GM13976 (cell line): ENCODE measurements at regions not wholly inside any gene's neighbourhood (a gene's known extent, or its start where the extent isn't known, plus 50 kb on each side); places are given as distances from the start of the nearest gene placed in this dataset.
"Not testable (repeated sequence)": the region's sequence is repeated elsewhere in the genome, so short reads cannot be mapped to it uniquely, and the experiment has no call there.

Experiments
- DNase-seq: peaks from one replicate; pipeline ENCODE4 v3.0.0; 2012; ENCODE audit warnings: low spot score
- in situ Hi-C: fragments of 300-500 bp; cut with MboI; formaldehyde crosslinking; loops from one replicate; pipeline ENCODE4 v1.12.0; 2022; ENCODE audit warnings: low sequenced_read_pairs, mixed read lengths, inconsistent platforms; ENCODE audit not compliant: unreplicated experiment
- TF ChIP-seq, protein P1 (sequence below): IDR thresholded peaks from 2 replicates; pipeline ENCODE4 v1.5.1; 2012; ENCODE audit warnings: borderline replicate concordance, mild to moderate bottlenecking; ENCODE audit not compliant: insufficient read depth; ENCODE audit errors: extremely low read depth, missing control alignments, control extremely low read depth

DNA sequence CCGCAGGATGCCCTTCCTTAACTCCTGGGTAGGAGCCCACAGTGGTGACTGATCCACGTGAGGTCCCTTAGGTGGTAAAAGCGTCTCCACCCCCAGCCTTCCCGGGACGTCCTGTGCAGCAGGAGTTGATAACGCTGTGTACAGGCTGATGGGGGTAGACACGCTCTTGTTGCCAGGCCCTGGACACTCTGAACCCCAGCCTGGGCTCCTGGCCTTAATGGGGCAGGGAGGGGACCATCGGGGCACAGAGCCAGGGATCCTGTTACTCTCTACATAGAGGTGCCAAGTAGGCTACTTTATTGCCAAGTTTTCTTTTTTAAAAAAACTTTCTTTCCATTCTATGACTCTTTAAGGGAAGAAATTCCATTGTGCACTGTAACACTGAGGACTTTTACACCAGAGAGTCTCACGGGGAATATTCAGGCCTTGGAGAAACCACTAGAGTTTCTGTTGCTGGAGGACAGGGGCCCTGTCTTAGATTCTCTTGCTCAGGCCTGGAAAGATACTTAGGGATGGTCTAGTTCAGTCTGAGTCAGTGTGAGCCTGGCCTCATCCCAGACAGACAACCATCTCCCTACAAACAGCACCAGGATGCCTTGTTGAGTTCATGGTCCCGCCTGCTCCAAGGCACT is 104.3 kb upstream of the RNU6-1 start:
- in situ Hi-C loops: no loop called here
- TF ChIP-seq, protein P1, sequence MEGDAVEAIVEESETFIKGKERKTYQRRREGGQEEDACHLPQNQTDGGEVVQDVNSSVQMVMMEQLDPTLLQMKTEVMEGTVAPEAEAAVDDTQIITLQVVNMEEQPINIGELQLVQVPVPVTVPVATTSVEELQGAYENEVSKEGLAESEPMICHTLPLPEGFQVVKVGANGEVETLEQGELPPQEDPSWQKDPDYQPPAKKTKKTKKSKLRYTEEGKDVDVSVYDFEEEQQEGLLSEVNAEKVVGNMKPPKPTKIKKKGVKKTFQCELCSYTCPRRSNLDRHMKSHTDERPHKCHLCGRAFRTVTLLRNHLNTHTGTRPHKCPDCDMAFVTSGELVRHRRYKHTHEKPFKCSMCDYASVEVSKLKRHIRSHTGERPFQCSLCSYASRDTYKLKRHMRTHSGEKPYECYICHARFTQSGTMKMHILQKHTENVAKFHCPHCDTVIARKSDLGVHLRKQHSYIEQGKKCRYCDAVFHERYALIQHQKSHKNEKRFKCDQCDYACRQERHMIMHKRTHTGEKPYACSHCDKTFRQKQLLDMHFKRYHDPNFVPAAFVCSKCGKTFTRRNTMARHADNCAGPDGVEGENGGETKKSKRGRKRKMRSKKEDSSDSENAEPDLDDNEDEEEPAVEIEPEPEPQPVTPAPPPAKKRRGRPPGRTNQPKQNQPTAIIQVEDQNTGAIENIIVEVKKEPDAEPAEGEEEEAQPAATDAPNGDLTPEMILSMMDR: no peak
- no peak for DNase-seq

DNA sequence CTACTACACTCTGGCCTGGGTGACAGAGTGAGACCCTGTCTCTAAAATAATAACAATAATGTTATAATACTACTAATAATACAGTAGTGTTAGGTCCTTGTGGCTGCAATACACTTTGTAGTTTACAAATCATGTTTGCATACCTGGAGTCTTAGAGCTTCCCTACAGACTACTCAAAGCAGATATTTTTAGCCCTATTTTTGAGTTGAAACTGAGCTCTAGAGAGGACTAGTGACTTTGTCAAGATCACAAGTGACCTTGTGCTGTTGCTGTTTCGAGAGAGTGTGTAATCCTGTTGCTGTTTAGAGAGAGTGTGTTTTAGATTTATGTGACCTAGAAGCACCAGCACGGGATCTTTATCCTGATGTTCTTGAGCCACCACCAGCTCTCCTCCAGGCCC is 105.3 kb upstream of the RNU6-1 start:
- DNase-seq: no peak
- in situ Hi-C loops: no loop called here
- TF ChIP-seq, protein P1: no peak

DNA sequence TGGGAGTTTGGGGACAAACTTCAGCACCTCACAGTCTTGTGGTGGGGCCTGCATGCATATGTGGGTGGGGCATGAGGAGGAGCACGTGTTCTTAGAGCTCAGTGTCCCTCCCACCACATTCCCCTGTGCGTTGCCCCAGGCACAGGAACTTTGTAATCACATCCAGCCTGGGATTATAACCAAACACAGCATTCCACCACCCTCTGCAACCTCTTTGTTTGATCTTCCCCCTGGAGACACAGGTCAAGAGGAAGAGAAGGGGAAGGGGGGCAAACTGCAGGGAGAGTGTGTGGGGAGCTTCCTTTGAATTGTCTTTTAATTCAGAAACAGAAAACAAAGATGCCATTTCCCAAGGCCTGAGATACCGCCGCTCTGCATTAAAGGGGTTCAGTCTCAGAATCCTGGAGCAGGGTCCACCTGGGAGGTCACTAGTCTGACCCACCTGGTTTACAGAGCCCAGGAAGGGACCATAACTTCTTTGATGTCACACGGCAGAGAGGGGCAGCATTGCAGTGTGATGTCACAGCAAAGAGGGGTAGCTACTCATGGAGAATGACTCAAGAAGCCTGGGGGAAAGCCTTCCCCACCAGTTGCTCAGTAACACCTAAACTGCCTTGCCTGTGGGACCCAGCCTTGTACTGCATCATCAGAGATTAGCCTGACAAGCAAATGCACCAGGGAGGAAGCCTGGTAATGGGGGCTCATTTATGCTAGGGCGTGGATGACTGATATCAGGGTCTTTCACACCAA is 106.3 kb upstream of the RNU6-1 start:
- TF ChIP-seq, protein P1: no peak
- in situ Hi-C loops: no loop called here
- DNase-seq: no peak

DNA sequence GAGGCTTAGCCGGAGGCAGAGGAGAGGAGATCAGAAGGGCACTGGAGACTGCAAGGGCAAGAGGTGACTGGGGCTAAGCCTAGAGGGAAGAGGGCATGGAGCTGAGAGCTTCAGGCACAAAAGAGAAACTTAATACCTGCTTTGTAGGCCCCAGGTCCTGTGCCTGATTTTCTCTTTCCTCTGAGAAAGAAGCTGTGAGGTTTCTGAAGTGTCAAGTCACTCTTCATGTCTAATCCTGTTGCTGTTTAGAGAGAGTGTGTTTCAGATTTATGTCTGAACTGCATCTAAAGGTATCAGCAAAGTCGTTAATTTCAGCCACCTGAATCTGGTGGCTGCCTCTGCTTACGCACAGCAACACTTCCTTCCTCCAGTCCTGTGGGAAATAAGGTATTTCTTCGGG is 106.9 kb upstream of the RNU6-1 start:
- in situ Hi-C loops: no loop called here
- TF ChIP-seq, protein P1: no peak
- DNase-seq: no peak

DNA sequence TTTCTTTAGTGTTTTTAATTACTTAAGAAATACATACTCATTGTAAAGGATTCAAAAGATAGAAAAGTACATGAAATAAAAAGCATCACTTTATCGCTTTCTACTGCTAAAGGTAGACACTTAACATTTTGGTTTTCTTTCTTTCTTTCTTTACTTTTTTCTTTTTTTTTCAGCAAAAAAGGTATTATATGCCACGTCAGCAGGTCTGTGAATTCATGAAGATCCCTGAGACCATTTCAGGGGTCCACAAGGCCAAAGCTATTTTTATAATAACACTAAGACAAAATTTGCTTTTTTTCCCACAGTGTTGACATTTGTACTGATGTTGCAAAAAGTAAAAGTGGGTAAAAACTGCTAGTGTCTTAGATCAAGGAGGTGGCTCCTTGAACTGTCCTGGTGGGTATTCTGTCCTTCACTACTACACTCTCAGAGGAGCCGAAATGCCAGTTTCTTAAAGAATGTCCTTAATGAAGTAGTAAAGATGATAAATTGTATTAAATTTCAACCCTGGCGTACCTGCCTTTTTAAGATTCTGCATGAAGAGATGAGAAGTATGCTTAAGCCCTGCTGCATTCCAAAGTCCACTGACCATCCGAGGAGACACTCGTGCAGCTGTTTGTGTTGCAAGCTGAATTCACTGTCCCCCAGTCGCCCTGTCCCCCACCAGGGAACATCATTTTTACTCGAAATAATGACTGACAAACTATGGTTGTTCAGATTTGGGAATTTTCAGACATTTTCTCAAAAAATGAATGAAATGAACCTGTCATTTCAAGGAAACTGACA is 106.7 kb upstream of the PIAS1 start:
- in situ Hi-C loops: no loop called here
- DNase-seq: no peak
- TF ChIP-seq, protein P1: no peak

DNA sequence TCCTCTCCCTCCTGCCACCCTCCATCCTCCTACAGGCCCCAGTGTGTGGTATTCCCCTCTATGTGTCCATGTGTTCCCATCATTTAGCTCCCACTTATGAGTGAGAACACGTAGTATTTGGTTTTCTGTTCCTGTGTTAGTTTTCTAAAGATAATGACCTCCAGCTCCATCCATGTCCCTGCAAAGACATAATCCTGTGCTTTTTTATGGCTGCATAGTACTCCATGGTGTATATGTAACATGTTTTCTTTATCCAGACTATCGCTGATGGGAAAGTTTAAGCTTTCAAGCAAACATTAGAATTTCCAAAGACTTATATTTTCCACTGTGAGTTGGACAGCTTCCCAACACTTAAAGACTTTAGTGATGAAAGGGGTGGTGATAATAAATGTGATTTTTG is 105.9 kb upstream of the PIAS1 start:
- TF ChIP-seq, protein P1: no peak
- DNase-seq: no peak
- in situ Hi-C loops: no loop called here

DNA sequence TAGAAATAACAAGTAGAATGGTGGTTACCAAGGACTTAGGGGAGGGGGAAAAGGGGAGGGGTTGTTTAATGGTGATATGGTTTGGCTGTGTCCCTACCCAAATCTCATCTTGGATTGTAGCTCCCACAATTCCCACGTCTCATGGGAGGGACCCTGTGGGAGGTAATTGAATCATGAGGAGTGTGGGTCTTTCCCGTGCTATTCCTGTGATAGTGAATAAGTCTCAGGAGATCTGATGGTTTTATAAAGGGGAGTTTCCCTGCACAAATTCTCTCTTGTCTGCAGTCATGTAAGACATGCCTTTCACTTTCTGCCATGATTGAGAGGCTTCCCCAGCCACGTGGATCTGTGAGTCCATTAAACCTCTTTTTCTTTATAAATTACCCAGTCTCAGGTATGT is 102.9 kb upstream of the PIAS1 start:
- in situ Hi-C loops, DNase-seq: not testable (repeated sequence)
